ENCODE measurements at regions not wholly inside any gene's neighbourhood (a gene's known extent, or its start where the extent isn't known, plus 50 kb on each side); places are given as distances from the start of the nearest gene placed in this dataset.
A peak's percentile ranks its signal among the peaks of the same experiment; 100 is the strongest.

DNA sequence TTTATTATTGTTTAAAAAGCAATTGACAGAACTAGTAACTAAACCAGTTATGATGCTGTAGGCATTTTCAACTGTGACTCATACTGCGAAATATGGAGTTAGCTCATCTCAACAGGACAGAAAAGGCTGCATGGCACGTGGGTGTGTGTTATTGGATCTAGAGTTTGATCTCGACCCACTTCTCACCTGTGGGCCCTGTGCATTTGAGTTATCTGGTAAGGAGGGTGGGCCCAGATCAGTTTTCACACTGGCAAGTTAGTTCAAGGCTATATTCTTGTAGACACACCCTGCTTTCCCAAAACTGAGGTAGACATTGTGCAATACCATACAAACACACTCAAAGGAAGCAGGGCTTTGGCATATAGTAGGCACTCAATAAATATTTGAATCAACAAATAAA is 71.3 kb upstream of the PRDX6 start:
- intact Hi-C loops (cut with micrococcal nuclease; ENCODE audit: unreplicated experiment) = loop anchor here (5.0 kb wide), 2 partner anchors 149 to 579 kb away; no protein-coding TSS in a partner anchor
- no peaks in the 10 kb centered on the region for H3K79me2 ChIP-seq (ENCODE audit: low read depth)
- no peaks in the 10 kb centered on the region for H3K36me3 ChIP-seq (ENCODE audit: low read depth)
- peaks cover 16% of the 10 kb centered on the region for H3K4me1 ChIP-seq (replicated peaks; ENCODE audit: insufficient read depth)
- BruUV-seq (replicated peaks) = no TSS peak
- TF ChIP-seq, protein P1, sequence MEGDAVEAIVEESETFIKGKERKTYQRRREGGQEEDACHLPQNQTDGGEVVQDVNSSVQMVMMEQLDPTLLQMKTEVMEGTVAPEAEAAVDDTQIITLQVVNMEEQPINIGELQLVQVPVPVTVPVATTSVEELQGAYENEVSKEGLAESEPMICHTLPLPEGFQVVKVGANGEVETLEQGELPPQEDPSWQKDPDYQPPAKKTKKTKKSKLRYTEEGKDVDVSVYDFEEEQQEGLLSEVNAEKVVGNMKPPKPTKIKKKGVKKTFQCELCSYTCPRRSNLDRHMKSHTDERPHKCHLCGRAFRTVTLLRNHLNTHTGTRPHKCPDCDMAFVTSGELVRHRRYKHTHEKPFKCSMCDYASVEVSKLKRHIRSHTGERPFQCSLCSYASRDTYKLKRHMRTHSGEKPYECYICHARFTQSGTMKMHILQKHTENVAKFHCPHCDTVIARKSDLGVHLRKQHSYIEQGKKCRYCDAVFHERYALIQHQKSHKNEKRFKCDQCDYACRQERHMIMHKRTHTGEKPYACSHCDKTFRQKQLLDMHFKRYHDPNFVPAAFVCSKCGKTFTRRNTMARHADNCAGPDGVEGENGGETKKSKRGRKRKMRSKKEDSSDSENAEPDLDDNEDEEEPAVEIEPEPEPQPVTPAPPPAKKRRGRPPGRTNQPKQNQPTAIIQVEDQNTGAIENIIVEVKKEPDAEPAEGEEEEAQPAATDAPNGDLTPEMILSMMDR (conservative IDR thresholded peaks at IDR 0.05) = no peak
- TF ChIP-seq EZH2 (IDR thresholded peaks at IDR 0.05; ENCODE audit: low read depth) = no peak
- ChIA-PET CTCF (no interaction called here), POLR2A (ENCODE audit: unreplicated experiment) (interaction anchor here (1.0 kb wide), 1 partner anchor 462 kb away, joined by 4 read pairs; the partner anchor contains the start of gene ZBTB37)
- no peaks in the 10 kb centered on the region for H3K9me3 ChIP-seq (ENCODE audit: insufficient read depth, low read depth)
- no peak overlapping the region for H3K4me3 ChIP-seq
- no peaks in the 10 kb centered on the region for H4K20me1 ChIP-seq (ENCODE audit: insufficient read depth)
- H3F3A ChIP-seq (ENCODE audit: insufficient read depth, low read depth) = peaks cover 13% of the 10 kb centered on the region
- no peaks in the 10 kb centered on the region for H3K27me3 ChIP-seq (ENCODE audit: insufficient read depth, low read depth)
- peak overlapping the region; percentile 31 for H3K27ac ChIP-seq
- H3K4me2 ChIP-seq = no peak overlapping the region; the same call in 1 of the 2 replicates
- no peaks in the 10 kb centered on the region for H3K9me2 ChIP-seq (ENCODE audit: insufficient read depth)
- peak; percentile 51 to 84 for DNase-seq
- no peak overlapping the region for H2AFZ ChIP-seq

DNA sequence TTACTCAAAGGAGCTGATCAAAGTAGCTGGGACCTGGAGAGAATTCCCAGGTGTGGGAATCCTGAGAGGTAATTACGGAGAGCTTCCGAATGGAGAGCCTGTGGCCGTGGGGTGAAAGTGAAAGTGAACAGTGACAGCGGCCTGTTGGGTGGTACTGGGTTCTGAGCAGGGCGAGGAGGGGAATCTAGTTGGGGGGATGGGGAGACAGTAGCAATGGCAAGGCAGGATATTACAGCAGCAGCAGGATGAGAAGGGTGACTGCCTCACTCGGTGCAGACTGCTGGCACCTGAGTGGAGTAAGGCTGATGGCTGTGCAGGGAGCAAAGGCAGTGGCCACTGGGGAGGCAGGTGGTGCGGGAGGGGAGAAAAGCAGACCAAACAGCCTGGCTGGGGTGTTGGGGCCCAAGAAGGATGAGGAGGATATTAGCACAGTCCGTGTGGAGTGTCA is 70.3 kb upstream of the PRDX6 start:
- Histone ChIP-seq H3K9me2 (ENCODE audit: insufficient read depth) (no peaks in the 10 kb centered on the region), H3K4me1 (replicated peaks; ENCODE audit: insufficient read depth) (peaks cover 16% of the 10 kb centered on the region), H3K79me2 (ENCODE audit: low read depth) (no peaks in the 10 kb centered on the region), H3K36me3 (ENCODE audit: low read depth) (no peaks in the 10 kb centered on the region), H3K4me3 (no peak overlapping the region), H3K4me2 (no peak overlapping the region), H2AFZ (no peak overlapping the region), H3K27me3 (ENCODE audit: insufficient read depth, low read depth) (no peaks in the 10 kb centered on the region), H3K27ac (no peak overlapping the region), H4K20me1 (ENCODE audit: insufficient read depth) (no peaks in the 10 kb centered on the region), H3K9me3 (ENCODE audit: insufficient read depth, low read depth) (no peaks in the 10 kb centered on the region), H3F3A (ENCODE audit: insufficient read depth, low read depth) (peaks cover 13% of the 10 kb centered on the region)
- CTCF ChIA-PET = interaction anchor here (0.7 kb wide), 2 partner anchors 449 to 1368 kb away, joined by 4 to 12 read pairs; no protein-coding TSS in a partner anchor
- TF ChIP-seq EZH2 (IDR thresholded peaks at IDR 0.05; ENCODE audit: low read depth) = no peak
- TF ChIP-seq, protein P1 (conservative IDR thresholded peaks at IDR 0.05) = no peak
- POLR2A ChIA-PET (ENCODE audit: unreplicated experiment) = interaction anchor here (0.7 kb wide), 2 partner anchors 526 to 767 kb away, joined by 4 to 7 read pairs; no protein-coding TSS in a partner anchor
- BruUV-seq (replicated peaks) = no TSS peak
- intact Hi-C loops (cut with micrococcal nuclease; ENCODE audit: unreplicated experiment) = loop anchor here (5.0 kb wide), 2 partner anchors 150 to 580 kb away; no protein-coding TSS in a partner anchor
- DNase-seq = no peak

DNA sequence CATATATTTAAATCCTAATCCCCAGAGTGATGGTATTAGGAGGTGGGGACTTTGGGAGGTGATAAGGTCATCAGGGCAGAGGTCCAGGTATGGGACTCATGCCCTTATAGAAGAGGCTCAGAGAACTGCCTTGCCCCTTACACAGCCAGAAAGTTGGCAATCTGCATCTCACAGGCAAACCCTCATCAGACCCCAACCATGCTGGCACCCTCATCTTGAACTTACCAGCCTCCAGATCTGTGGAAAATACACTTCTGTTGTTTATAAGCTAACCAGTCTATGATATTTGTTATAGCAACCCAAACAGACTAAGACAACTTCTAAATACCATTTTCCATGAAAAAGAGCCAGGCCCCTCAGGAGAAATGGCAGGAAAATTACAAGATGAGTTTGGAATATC is 69.3 kb upstream of the PRDX6 start:
- ChIA-PET CTCF (interaction anchor here (0.6 kb wide), 1 partner anchor 1411 kb away, joined by 11 read pairs; no protein-coding TSS in a partner anchor), POLR2A (ENCODE audit: unreplicated experiment) (no interaction called here)
- H3K9me2 ChIP-seq (ENCODE audit: insufficient read depth) = no peaks in the 10 kb centered on the region
- TF ChIP-seq EZH2 (IDR thresholded peaks at IDR 0.05; ENCODE audit: low read depth) = no peak
- TF ChIP-seq, protein P1 (conservative IDR thresholded peaks at IDR 0.05) = no peak
- no peak overlapping the region for H2AFZ ChIP-seq
- peaks cover 13% of the 10 kb centered on the region for H3F3A ChIP-seq (ENCODE audit: insufficient read depth, low read depth)
- H3K4me3 ChIP-seq = no peak overlapping the region
- no peaks in the 10 kb centered on the region for H3K79me2 ChIP-seq (ENCODE audit: low read depth)
- no peaks in the 10 kb centered on the region for H3K36me3 ChIP-seq (ENCODE audit: low read depth)
- H3K4me1 ChIP-seq (replicated peaks; ENCODE audit: insufficient read depth) = peaks cover 22% of the 10 kb centered on the region
- no peak overlapping the region for H3K4me2 ChIP-seq
- no peak overlapping the region for H3K27ac ChIP-seq
- H3K27me3 ChIP-seq (ENCODE audit: insufficient read depth, low read depth) = no peaks in the 10 kb centered on the region
- no peak for DNase-seq
- intact Hi-C loops (cut with micrococcal nuclease; ENCODE audit: unreplicated experiment) = loop anchor here (5.0 kb wide), 2 partner anchors 151 to 581 kb away; no protein-coding TSS in a partner anchor
- H3K9me3 ChIP-seq (ENCODE audit: insufficient read depth, low read depth) = no peaks in the 10 kb centered on the region
- BruUV-seq (replicated peaks) = no TSS peak
- H4K20me1 ChIP-seq (ENCODE audit: insufficient read depth) = no peaks in the 10 kb centered on the region
